Stomach smooth muscle (tissue), 2 donors: ENCODE measurements at regions not wholly inside any gene's neighbourhood (a gene's known extent, or its start where the extent isn't known, plus 50 kb on each side); places are given as distances from the start of the nearest gene placed in this dataset.
"Not testable (repeated sequence)": the region's sequence is repeated elsewhere in the genome, so short reads cannot be mapped to it uniquely, and the experiment has no call there.

ENCODE experiments used
- H3K27ac ChIP-seq: one replicate; pipeline ENCODE4 v1.7.0; 2013; ENCODE audit warnings: mild to moderate bottlenecking, low read length, inconsistent platforms
- H3K27me3 ChIP-seq, 2 donors: one replicate each; pipeline ENCODE4 v1.7.0; 2013; ENCODE audit warnings: low read length in 2 of 2; ENCODE audit not compliant: insufficient read depth in 2 of 2, control insufficient read depth in 1 of 2
- H3K36me3 ChIP-seq, 2 donors: one replicate each; pipeline ENCODE4 v1.7.0; 2013; ENCODE audit warnings: low read length in 2 of 2; ENCODE audit not compliant: control insufficient read depth in 2 of 2, insufficient read depth in 2 of 2
- H3K4me1 ChIP-seq: one replicate; pipeline ENCODE4 v1.7.0; 2013; ENCODE audit warnings: low read length; ENCODE audit not compliant: control insufficient read depth, insufficient read depth
- H3K4me3 ChIP-seq, 2 donors: one replicate each; pipeline ENCODE4 v1.7.0; 2013; ENCODE audit warnings: low read length in 2 of 2
- H3K9ac ChIP-seq, 2 donors: one replicate each; pipeline ENCODE4 v1.7.0; 2013; ENCODE audit warnings: low read length in 2 of 2, mild to moderate bottlenecking in 1 of 2
- H3K9me3 ChIP-seq, 2 donors: one replicate each; pipeline ENCODE4 v1.7.0; 2013; ENCODE audit warnings: low read length in 2 of 2; ENCODE audit not compliant: control insufficient read depth in 2 of 2
- donor health status: healthy.
- donor health status: Pancreatic carcinoma.

GRCh38 chr1:115536279-115536816 is 105.4 kb upstream of the VANGL1 start:
- Histone ChIP-seq H3K27ac (no peak overlapping the region), H3K36me3 (no peaks in the 10 kb centered on the region), H3K4me3 (no peak overlapping the region), H3K9me3 (peaks cover 0 to 5% of the 10 kb centered on the region in 2 donors), H3K9ac (no peak overlapping the region), H3K27me3 (no peaks in the 10 kb centered on the region), H3K4me1 (no peaks in the 10 kb centered on the region)

- Histone ChIP-seq H3K9me3 (peaks cover 0 to 5% of the 10 kb centered on the region in 2 donors), H3K27me3 (no peaks in the 10 kb centered on the region), H3K27ac (no peak overlapping the region), H3K4me3 (no peak overlapping the region), H3K9ac (no peak overlapping the region), H3K36me3 (no peaks in the 10 kb centered on the region), H3K4me1 (no peaks in the 10 kb centered on the region)
Measured at GRCh38 chr1:115534106-115534505, 107.7 kb upstream of the VANGL1 start.

- H3K4me1 ChIP-seq: no peaks in the 10 kb centered on the region
- H3K36me3 ChIP-seq: no peaks in the 10 kb centered on the region
- H3K27ac ChIP-seq: no peak overlapping the region
- no peak overlapping the region for H3K9ac ChIP-seq
- peaks cover 0 to 5% of the 10 kb centered on the region in 2 donors for H3K9me3 ChIP-seq
- no peaks in the 10 kb centered on the region for H3K27me3 ChIP-seq
- H3K4me3 ChIP-seq: no peak overlapping the region
Measured at GRCh38 chr1:115531631-115532264, 110.0 kb upstream of the VANGL1 start.

GRCh38 chr1:115530407-115530806 is 111.4 kb upstream of the VANGL1 start:
- H3K9ac ChIP-seq: no peak overlapping the region
- no peak overlapping the region for H3K4me3 ChIP-seq
- H3K4me1 ChIP-seq: no peaks in the 10 kb centered on the region
- no peak overlapping the region for H3K27ac ChIP-seq
- no peaks in the 10 kb centered on the region for H3K27me3 ChIP-seq
- H3K9me3 ChIP-seq: peaks cover 0 to 5% of the 10 kb centered on the region in 2 donors
- no peaks in the 10 kb centered on the region for H3K36me3 ChIP-seq

- Histone ChIP-seq H3K9me3 (no peaks in the 10 kb centered on the region), H3K27ac (no peak overlapping the region), H3K36me3 (no peaks in the 10 kb centered on the region), H3K4me1 (no peaks in the 10 kb centered on the region), H3K4me3 (no peak overlapping the region), H3K27me3 (no peaks in the 10 kb centered on the region), H3K9ac (no peak overlapping the region)
Measured at GRCh38 chr1:115529216-115529897, 112.4 kb upstream of the VANGL1 start.

GRCh38 chr1:115528336-115528735 is 113.4 kb upstream of the VANGL1 start:
- H3K27ac ChIP-seq, H3K9me3 ChIP-seq, H3K4me3 ChIP-seq, H3K4me1 ChIP-seq, H3K36me3 ChIP-seq, H3K9ac ChIP-seq, H3K27me3 ChIP-seq: not testable (repeated sequence)

GRCh38 chr1:115527746-115528145 is 114.0 kb upstream of the VANGL1 start:
- H3K4me3 ChIP-seq: no peak overlapping the region
- no peaks in the 10 kb centered on the region for H3K36me3 ChIP-seq
- H3K4me1 ChIP-seq: no peaks in the 10 kb centered on the region
- no peaks in the 10 kb centered on the region for H3K9me3 ChIP-seq
- H3K27me3 ChIP-seq: no peaks in the 10 kb centered on the region
- no peak overlapping the region for H3K27ac ChIP-seq
- no peak overlapping the region for H3K9ac ChIP-seq

GRCh38 chr1:115526900-115527299 is 114.9 kb upstream of the VANGL1 start:
- no peak overlapping the region for H3K4me3 ChIP-seq
- H3K9me3 ChIP-seq: no peaks in the 10 kb centered on the region
- no peaks in the 10 kb centered on the region for H3K4me1 ChIP-seq
- H3K36me3 ChIP-seq: no peaks in the 10 kb centered on the region
- no peak overlapping the region for H3K27ac ChIP-seq
- H3K9ac ChIP-seq: no peak overlapping the region
- no peaks in the 10 kb centered on the region for H3K27me3 ChIP-seq

- H3K4me3 ChIP-seq: no peak overlapping the region
- H3K4me1 ChIP-seq: no peaks in the 10 kb centered on the region
- H3K9me3 ChIP-seq: no peaks in the 10 kb centered on the region
- no peak overlapping the region for H3K9ac ChIP-seq
- no peak overlapping the region for H3K27ac ChIP-seq
- H3K27me3 ChIP-seq: no peaks in the 10 kb centered on the region
- no peaks in the 10 kb centered on the region for H3K36me3 ChIP-seq
Measured at GRCh38 chr1:115524236-115524635, 117.5 kb upstream of the VANGL1 start.

GRCh38 chr1:115522386-115522785 is 119.4 kb upstream of the VANGL1 start:
- Histone ChIP-seq H3K36me3 (no peaks in the 10 kb centered on the region), H3K9ac (no peak overlapping the region), H3K4me1 (no peaks in the 10 kb centered on the region), H3K27ac (no peak overlapping the region), H3K27me3 (no peaks in the 10 kb centered on the region), H3K4me3 (no peak overlapping the region), H3K9me3 (no peaks in the 10 kb centered on the region)

GRCh38 chr1:115515270-115515669 is 126.5 kb upstream of the VANGL1 start:
- no peak overlapping the region for H3K27ac ChIP-seq
- H3K4me1 ChIP-seq: no peaks in the 10 kb centered on the region
- no peak overlapping the region for H3K9ac ChIP-seq

More at GRCh38 chr1:115515270-115515669, 126.5 kb upstream of the VANGL1 start:
- H3K27me3 ChIP-seq: no peaks in the 10 kb centered on the region
- no peak overlapping the region for H3K4me3 ChIP-seq
- no peaks in the 10 kb centered on the region for H3K36me3 ChIP-seq
- H3K9me3 ChIP-seq: peaks cover 0 to 3% of the 10 kb centered on the region in 2 donors
